ENCODE measurements at regions not wholly inside any gene's neighbourhood (a gene's known extent, or its start where the extent isn't known, plus 50 kb on each side); places are given as distances from the start of the nearest gene placed in this dataset.
"Not testable (repeated sequence)": the region's sequence is repeated elsewhere in the genome, so short reads cannot be mapped to it uniquely, and the experiment has no call there.

DNA sequence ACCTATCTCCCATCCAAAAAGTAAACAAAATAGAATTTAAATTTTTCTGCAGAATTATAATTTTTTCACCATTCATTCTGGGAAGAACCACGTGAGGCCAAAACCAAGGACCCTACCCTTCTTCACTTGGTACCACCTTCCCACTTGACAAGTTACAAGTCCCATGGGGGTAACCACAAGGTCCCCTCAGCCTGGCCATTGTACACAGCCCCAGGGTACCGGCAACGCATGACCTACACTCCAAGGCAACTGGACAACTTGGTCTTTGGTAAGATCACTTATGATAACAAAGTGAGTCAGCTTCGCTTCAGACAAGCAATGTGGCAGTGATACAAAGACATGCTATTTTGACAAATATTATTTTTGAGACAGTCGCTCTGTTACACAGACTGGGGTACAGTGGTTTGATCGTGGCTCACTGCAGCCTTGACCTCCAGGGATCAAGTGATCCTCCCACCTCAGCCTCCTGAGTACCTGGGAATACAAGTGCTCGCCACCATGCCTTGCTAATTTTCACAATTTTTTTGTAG is 70.5 kb upstream of the PDPR start:
- H3K18ac ChIP-seq (ENCODE audit: extremely low read depth, low read length); H3K23me2 ChIP-seq (ENCODE audit: low read depth, low read length); H3K9ac ChIP-seq (replicated peaks in 1 of 4; ENCODE audit: extremely low read depth in 1 of 4, low read depth in 3 of 4, low read length in 3 of 4); H3K4me1 ChIP-seq (replicated peaks in 1 of 4; ENCODE audit: control insufficient read depth in 3 of 4, insufficient read depth in 4 of 4, low read length in 3 of 4); DNase-seq (ENCODE audit: low read depth in 1 of 2, low spot score in 2 of 2); H3K27ac ChIP-seq (ENCODE audit: low read depth, low read length); H3K4me3 ChIP-seq (ENCODE audit: extremely low read depth in 1 of 4, insufficient read depth in 2 of 4, low read depth in 3 of 4, low read length in 4 of 4); H4K5ac ChIP-seq (ENCODE audit: insufficient read length, low read depth, low read length); H2AK5ac ChIP-seq (ENCODE audit: low read depth, low read length); H3K56ac ChIP-seq (replicated peaks; ENCODE audit: insufficient read length, low read depth, low read length); H2BK15ac ChIP-seq (ENCODE audit: low read length); H3K79me2 ChIP-seq (ENCODE audit: control insufficient read depth in 1 of 2, insufficient read depth in 2 of 2, low read length in 2 of 2); H4K8ac ChIP-seq (ENCODE audit: extremely low read depth, insufficient read depth, low read length); H3K4ac ChIP-seq (replicated peaks; ENCODE audit: insufficient read length, low read depth, low read length); H3K4me2 ChIP-seq (ENCODE audit: insufficient read depth in 1 of 2, low read depth in 2 of 2, low read length in 2 of 2); FAIRE-seq; H2BK5ac ChIP-seq (ENCODE audit: low read depth, low read length); H3K79me1 ChIP-seq (ENCODE audit: low read depth, low read length); H3K36me3 ChIP-seq (ENCODE audit: control insufficient read depth in 2 of 4, insufficient read depth in 4 of 4, low read length in 3 of 4); H2AFZ ChIP-seq (ENCODE audit: low read length); H4K20me1 ChIP-seq (replicated peaks in 1 of 2; ENCODE audit: control insufficient read depth in 1 of 2, insufficient read depth in 2 of 2, low read length in 2 of 2); H3K27me3 ChIP-seq (replicated peaks in 1 of 4; ENCODE audit: control insufficient read depth in 3 of 4, extremely low read depth in 1 of 4, insufficient read depth in 3 of 4, low read length in 3 of 4); H2BK120ac ChIP-seq (replicated peaks; ENCODE audit: low read depth, low read length); H2BK12ac ChIP-seq (ENCODE audit: low read depth, low read length); H3K23ac ChIP-seq (ENCODE audit: insufficient read length); H3K14ac ChIP-seq (ENCODE audit: insufficient read length); H3K9me3 ChIP-seq (ENCODE audit: insufficient read depth in 2 of 2, low read depth in 1 of 2, low read length in 1 of 2); POLR2A ChIA-PET (ENCODE audit: partially characterized antibody); H2BK20ac ChIP-seq (ENCODE audit: low read length); H4K91ac ChIP-seq (replicated peaks; ENCODE audit: insufficient read length, low read length); CTCF ChIA-PET (ENCODE audit: partially characterized antibody): not testable (repeated sequence)
- WGBS, 2 experiments (ENCODE audit: extremely low coverage in 1 of 2, insufficient coverage in 1 of 2, insufficient read length in 1 of 2, insufficient replicate concordance in 2 of 2, low coverage in 1 of 2, low lambda C conversion rate in 2 of 2, missing lambda C conversion rate in 1 of 2), result 91% methylated on average over 5 of the region's 7 CpGs; no CpG with 5 or more reads in 1 of the 2 experiments

- H3K4me1 ChIP-seq (replicated peaks in 1 of 4; ENCODE audit: control insufficient read depth in 3 of 4, insufficient read depth in 4 of 4, low read length in 3 of 4); H3K23me2 ChIP-seq (ENCODE audit: low read depth, low read length); H3K27me3 ChIP-seq (replicated peaks in 1 of 4; ENCODE audit: control insufficient read depth in 3 of 4, extremely low read depth in 1 of 4, insufficient read depth in 3 of 4, low read length in 3 of 4); H3K14ac ChIP-seq (ENCODE audit: insufficient read length); H2BK120ac ChIP-seq (replicated peaks; ENCODE audit: low read depth, low read length); H4K8ac ChIP-seq (ENCODE audit: extremely low read depth, insufficient read depth, low read length); H3K56ac ChIP-seq (replicated peaks; ENCODE audit: insufficient read length, low read depth, low read length); H2BK20ac ChIP-seq (ENCODE audit: low read length); H3K18ac ChIP-seq (ENCODE audit: extremely low read depth, low read length); H2AK5ac ChIP-seq (ENCODE audit: low read depth, low read length); H3K4ac ChIP-seq (replicated peaks; ENCODE audit: insufficient read length, low read depth, low read length); DNase-seq (ENCODE audit: low read depth in 1 of 2, low spot score in 2 of 2); H3K27ac ChIP-seq (ENCODE audit: low read depth, low read length); H3K9ac ChIP-seq (replicated peaks in 1 of 4; ENCODE audit: extremely low read depth in 1 of 4, low read depth in 3 of 4, low read length in 3 of 4); H4K5ac ChIP-seq (ENCODE audit: insufficient read length, low read depth, low read length); H3K9me3 ChIP-seq (ENCODE audit: insufficient read depth in 2 of 2, low read depth in 1 of 2, low read length in 1 of 2); H3K36me3 ChIP-seq (ENCODE audit: control insufficient read depth in 2 of 4, insufficient read depth in 4 of 4, low read length in 3 of 4); H3K79me2 ChIP-seq (ENCODE audit: control insufficient read depth in 1 of 2, insufficient read depth in 2 of 2, low read length in 2 of 2); H2BK5ac ChIP-seq (ENCODE audit: low read depth, low read length); H2BK12ac ChIP-seq (ENCODE audit: low read depth, low read length); H3K23ac ChIP-seq (ENCODE audit: insufficient read length); H3K4me2 ChIP-seq (ENCODE audit: insufficient read depth in 1 of 2, low read depth in 2 of 2, low read length in 2 of 2); H4K91ac ChIP-seq (replicated peaks; ENCODE audit: insufficient read length, low read length); FAIRE-seq; H3K79me1 ChIP-seq (ENCODE audit: low read depth, low read length); H3K4me3 ChIP-seq (ENCODE audit: extremely low read depth in 1 of 4, insufficient read depth in 2 of 4, low read depth in 3 of 4, low read length in 4 of 4); POLR2A ChIA-PET (ENCODE audit: partially characterized antibody); H2BK15ac ChIP-seq (ENCODE audit: low read length); H4K20me1 ChIP-seq (replicated peaks in 1 of 2; ENCODE audit: control insufficient read depth in 1 of 2, insufficient read depth in 2 of 2, low read length in 2 of 2); H2AFZ ChIP-seq (ENCODE audit: low read length); CTCF ChIA-PET (ENCODE audit: partially characterized antibody): not testable (repeated sequence)
- WGBS, 2 experiments (ENCODE audit: extremely low coverage in 1 of 2, insufficient coverage in 1 of 2, insufficient read length in 1 of 2, insufficient replicate concordance in 2 of 2, low coverage in 1 of 2, low lambda C conversion rate in 2 of 2, missing lambda C conversion rate in 1 of 2), result 81% methylated on average over 3 of the region's 3 CpGs; no CpG with 5 or more reads in 1 of the 2 experiments
Observed at GRCh38 chr16:70046560-70046959, 67.6 kb upstream of the PDPR start.
